ENCODE measurements at regions not wholly inside any gene's neighbourhood (a gene's known extent, or its start where the extent isn't known, plus 50 kb on each side); places are given as distances from the start of the nearest gene placed in this dataset.

- peaks cover 0 to 1% of the 10 kb centered on the region in 2 experiments for H3K36me3 ChIP-seq (ENCODE audit: control insufficient read depth in 2 of 2, extremely low read depth in 1 of 2, insufficient read depth in 2 of 2, low read length in 2 of 2)
- no peak overlapping the region for H3K9ac ChIP-seq (replicated peaks; ENCODE audit: extremely low read depth, insufficient read depth, low read length)
- H4K20me1 ChIP-seq (replicated peaks; ENCODE audit: control insufficient read depth, extremely low read depth, insufficient read depth, low read length), result no peaks in the 10 kb centered on the region
- H2AFZ ChIP-seq (ENCODE audit: low read depth, low read length), result no peak overlapping the region
- intact Hi-C loops (cut with micrococcal nuclease), result no loop called here
- dilution Hi-C loops (cut with MboI; ENCODE audit: extremely low pct_ligation_motif_present, low sequenced_read_pairs), result no loop called here
- H3K27me3 ChIP-seq (ENCODE audit: control insufficient read depth in 2 of 2, insufficient read depth in 2 of 2, low read length in 2 of 2), result no peaks in the 10 kb centered on the region
- CTCF ChIA-PET, result no interaction called here
- H3K9me3 ChIP-seq (replicated peaks; ENCODE audit: control insufficient read depth, insufficient read depth, low read length), result no peaks in the 10 kb centered on the region
- no TSS peak for BruUV-seq (replicated peaks)
- no peak overlapping the region for H3K4me3 ChIP-seq (replicated peaks in 1 of 3; ENCODE audit: insufficient read depth in 1 of 3, low read depth in 1 of 3, low read length in 3 of 3)
- no peaks in the 10 kb centered on the region for H3K9me1 ChIP-seq (replicated peaks; ENCODE audit: control insufficient read depth, extremely low read depth, insufficient read depth, low read length)
- POLR2A ChIA-PET, result no interaction called here
- DNase-seq (ENCODE audit: low read depth, low spot score) (no peak), FAIRE-seq (no peak)
- TF ChIP-seq MYC (IDR thresholded peaks at IDR 0.05; ENCODE audit: low read depth, low read length) (no peak), FOS (IDR thresholded peaks at IDR 0.05; ENCODE audit: borderline replicate concordance, insufficient read depth, low read length) (no peak), POLR2AphosphoS5 (IDR thresholded peaks at IDR 0.05; ENCODE audit: insufficient read depth, low read depth, low read length) (no peak), JUN (IDR thresholded peaks at IDR 0.05; ENCODE audit: borderline replicate concordance, insufficient read depth, insufficient read length, low read depth) (no peak), MAX (IDR thresholded peaks at IDR 0.05; ENCODE audit: insufficient read depth, insufficient read length) (no peak), CTCF (IDR thresholded peaks at IDR 0.05; ENCODE audit: extremely low read depth in 1 of 2, insufficient read depth in 1 of 2, low read depth in 1 of 2, low read length in 2 of 2) (no peak), EZH2 (IDR thresholded peaks at IDR 0.05; ENCODE audit: borderline replicate concordance, low read depth, low read length, severe bottlenecking) (no peak), POLR2A (IDR thresholded peaks at IDR 0.05; ENCODE audit: low read depth, low read length) (no peak), GATA2 (IDR thresholded peaks at IDR 0.05; ENCODE audit: insufficient read depth, insufficient read length, low read depth, low read length) (no peak)
- no peak overlapping the region for H3K27ac ChIP-seq (ENCODE audit: insufficient read depth, low read depth, low read length)
- H3K4me1 ChIP-seq (ENCODE audit: control insufficient read depth, extremely low read depth, insufficient read depth, low read length), result no peaks in the 10 kb centered on the region
- H3K4me2 ChIP-seq (ENCODE audit: insufficient read depth, low read length), result no peak overlapping the region
- no peaks in the 10 kb centered on the region for H3K79me2 ChIP-seq (ENCODE audit: control insufficient read depth, insufficient read depth, low read length)
Observed at GRCh38 chr20:3353646-3354045, 53.8 kb downstream of the DNAAF9 start.
